Keratinocyte (primary cell): ENCODE measurements at regions not wholly inside any gene's neighbourhood (a gene's known extent, or its start where the extent isn't known, plus 50 kb on each side); places are given as distances from the start of the nearest gene placed in this dataset.

Source experiments
- CTCF ChIP-seq, 3 experiments: IDR thresholded peaks in 1 of 3; conservative IDR thresholded peaks in 1 of 3; optimal IDR thresholded peaks in 1 of 3; 2 replicates in 2 of 3; 3 replicates in 1 of 3; pipeline versions ENCODE3 to v1.5.1; 2011; ENCODE audit warnings: low read length in 3 of 3, mild to moderate bottlenecking in 3 of 3, moderate library complexity in 2 of 3, control low read depth in 1 of 3, inconsistent platforms in 1 of 3; ENCODE audit not compliant: insufficient read depth in 2 of 3; ENCODE audit errors: extremely low read depth in 1 of 3
- EZH2 ChIP-seq: IDR thresholded peaks from one replicate; pipeline ENCODE4 v1.6.1; 2012; ENCODE audit warnings: inconsistent platforms, mild to moderate bottlenecking, low read length, moderate library complexity

- TF ChIP-seq CTCF (optimal IDR thresholded peaks at IDR 0.05 in 1 of 3, IDR thresholded peaks at IDR 0.05 in 1 of 3, conservative IDR thresholded peaks at IDR 0.05 in 1 of 3; ENCODE audit: extremely low read depth in 1 of 3, insufficient read depth in 2 of 3, low read length in 3 of 3) (no peak), EZH2 (no peak)
These were observed 223.5 kb downstream of the BTG1 start for GRCh38 chr12:91922139-91922538.
